Heart right ventricle (tissue), 16 donors: ENCODE measurements at regions not wholly inside any gene's neighbourhood (a gene's known extent, or its start where the extent isn't known, plus 50 kb on each side); places are given as distances from the start of the nearest gene placed in this dataset.

ENCODE experiments used
- ATAC-seq, 8 donors: fragments of 200-7000 bp; cut with Tn5 transposase; one replicate each; pipeline ENCODE4 v1.9.1; 2020; ENCODE audit warnings: mild to moderate bottlenecking in 8 of 8, moderate library complexity in 8 of 8, moderate number of reproducible peaks in 1 of 8
- DNase-seq, 2 donors: peaks; one replicate each; pipeline ENCODE4 v3.0.0-alpha.2; 2020
- H3K27ac ChIP-seq, 10 donors: fragments of 200-600 bp; sonication (generic) in 2 of 10; one replicate each; pipeline versions ENCODE4 v1.5.0 to v1.8.0; 2020 to 2022; ENCODE audit warnings: mild to moderate bottlenecking in 3 of 10
- H3K27me3 ChIP-seq, 7 donors: fragments of 200-600 bp; one replicate each; pipeline ENCODE4 v1.8.0; 2021 to 2022; ENCODE audit warnings: mild to moderate bottlenecking in 2 of 7
- H3K36me3 ChIP-seq, 9 donors: fragments of 200-600 bp; sonication (generic) in 1 of 9; one replicate each; pipeline versions ENCODE4 v1.5.0 to v1.8.0; 2020 to 2022; ENCODE audit warnings: mild to moderate bottlenecking in 2 of 9
- H3K4me1 ChIP-seq, 9 donors: fragments of 200-600 bp; sonication (generic) in 1 of 9; one replicate each; pipeline versions ENCODE4 v1.5.0 to v1.8.0; 2020 to 2022; ENCODE audit warnings: mild to moderate bottlenecking in 4 of 9
- H3K4me3 ChIP-seq, 10 donors: fragments of 200-600 bp; sonication (generic) in 2 of 10; one replicate each; pipeline versions ENCODE4 v1.5.0 to v1.8.0; 2020 to 2022; ENCODE audit warnings: mild to moderate bottlenecking in 7 of 10, moderate library complexity in 2 of 10
- H3K9me3 ChIP-seq, 11 donors: fragments of 200-600 bp in 10 of 11; sonication (generic) in 2 of 11; one replicate each; pipeline versions ENCODE4 v1.5.0 to v1.8.0; 2013 to 2022; ENCODE audit warnings: mild to moderate bottlenecking in 2 of 11, control low read depth in 1 of 11, moderate library complexity in 1 of 11
- CTCF ChIP-seq, 9 donors: fragments of 200-600 bp; sonication (generic) in 2 of 9; IDR thresholded peaks; one replicate each; pipeline versions ENCODE4 v1.5.0 to v1.8.0; 2021 to 2022; ENCODE audit warnings: antibody characterized with exemption in 9 of 9, mild to moderate bottlenecking in 5 of 9, moderate library complexity in 1 of 9
- WGBS, 2 donors: extraction: QIAGEN DNeasy Blood & Tissue Kit; methylation state at CpG; one replicate each; pipeline ENCODE4 v1.1.7; 2013; ENCODE audit warnings: inconsistent platforms in 1 of 2; 5-methylcytosine and 5-hydroxymethylcytosine counted together
- intact Hi-C, 10 donors: fragments of 100-400 bp; cut with DNase I; formaldehyde crosslinking; loops; one replicate each; pipeline versions ENCODE4 v1.11.1 to v1.14.2; 2022
- donor health status: Arrhythmogenic right ventricular cardiomyopathy.
- donor health status: ischemic (EF 13 %, LVEDD 7.1; RV severe dilation, severe dysfunction).
- donor health status: healthy with polysubstance abuse.
- donor health status: DM: no; HTN: yes; CAD: no.
- donor health status: DM: no; HTN: no; CAD: no.
- donor health status: ischemic (EF 25% LVEDD 6.9; RV normal size, moderate dysfunction).
- donor health status: ischemic (EF 25% LVEDD 5.7; RV mildly dilated, moderate dysfunction).
- donor health status: healthy.
- donor health status: DM: yes; HTN: yes; CAD: no.
- donor health status: Ischemic cardiomyopathy.
- donor health status: ischemic (EF 35%, LVEDD 5.7; RV mildly dilated, moderate dysfunction).
- donor health status: nonischemic (EF 11% LVEDD 7.7; RV severe dilation, severe dysfunction).
- donor health status: DM: yes; HTN: yes; CAD: no.
- donor health status: PGD.
- donor health status: ischemic (EF 29% LVEDD 5.4; RV normal size, mild dysfunction).
- donor health status: nonischemic (EF 23%, LVEDD 6.1; RV moderate dilation, normal function).

GRCh38 chr6:102407886-102408741 lies 1014.6 kb downstream of the GRIK2 start:
- Histone ChIP-seq H3K4me1 (no peaks in the 10 kb centered on the region), H3K36me3 (no peaks in the 10 kb centered on the region), H3K27me3 (no peaks in the 10 kb centered on the region), H3K9me3 (peaks cover 0 to 2% (median 0%) of the 10 kb centered on the region in 11 donors), H3K27ac (no peak overlapping the region), H3K4me3 (no peak overlapping the region)
- ATAC-seq, result no peak
- no peak for TF ChIP-seq CTCF (IDR thresholded peaks at IDR 0.05)
- WGBS, 2 donors, result 73 to 77% methylated on average over 4 of the region's 4 CpGs
- intact Hi-C loops, result no loop called here
- no peak for DNase-seq

- Histone ChIP-seq H3K27me3 (no peaks in the 10 kb centered on the region), H3K4me3 (no peak overlapping the region), H3K4me1 (no peaks in the 10 kb centered on the region), H3K27ac (no peak overlapping the region), H3K9me3 (peaks cover 0 to 2% (median 0%) of the 10 kb centered on the region in 11 donors), H3K36me3 (no peaks in the 10 kb centered on the region)
- 77 to 84% methylated on average over 1 of the region's 1 CpG for WGBS, 2 donors
- ATAC-seq, result no peak
- no peak for TF ChIP-seq CTCF (IDR thresholded peaks at IDR 0.05)
- no peak for DNase-seq
- intact Hi-C loops, result no loop called here
Measured at GRCh38 chr6:102405860-102406259, 1012.4 kb downstream of the GRIK2 start.

GRCh38 chr6:102402635-102403329 lies 1009.3 kb downstream of the GRIK2 start:
- no peaks in the 10 kb centered on the region for H3K36me3 ChIP-seq
- DNase-seq, result no peak
- H3K4me3 ChIP-seq, result no peak overlapping the region
- intact Hi-C loops, result no loop called here
- WGBS, 2 donors, result 79 to 84% methylated on average over 2 of the region's 2 CpGs
- no peak for TF ChIP-seq CTCF (IDR thresholded peaks at IDR 0.05)
- no peak for ATAC-seq
- H3K9me3 ChIP-seq, result peaks cover 0 to 2% (median 0%) of the 10 kb centered on the region in 11 donors
- no peaks in the 10 kb centered on the region for H3K27me3 ChIP-seq
- no peaks in the 10 kb centered on the region for H3K4me1 ChIP-seq
- H3K27ac ChIP-seq, result no peak overlapping the region

- Histone ChIP-seq H3K9me3 (peaks cover 0 to 27% (median 8%) of the 10 kb centered on the region in 11 donors), H3K4me1 (no peaks in the 10 kb centered on the region), H3K27ac (no peak overlapping the region), H3K36me3 (no peaks in the 10 kb centered on the region), H3K27me3 (no peaks in the 10 kb centered on the region), H3K4me3 (no peak overlapping the region)
- DNase-seq, result no peak
- no peak for ATAC-seq
- 52 to 53% methylated on average over 2 of the region's 2 CpGs for WGBS, 2 donors
- no peak for TF ChIP-seq CTCF (IDR thresholded peaks at IDR 0.05)
- intact Hi-C loops, result no loop called here
Measured at GRCh38 chr6:102398788-102399390, 1005.4 kb downstream of the GRIK2 start.
